SK-MEL-5 (cell line): ENCODE measurements at regions not wholly inside any gene's neighbourhood (a gene's known extent, or its start where the extent isn't known, plus 50 kb on each side); places are given as distances from the start of the nearest gene placed in this dataset.
A peak's percentile ranks its signal among the peaks of the same experiment; 100 is the strongest.
"Not testable (repeated sequence)": the region's sequence is repeated elsewhere in the genome, so short reads cannot be mapped to it uniquely, and the experiment has no call there.

Source experiments
- DNase-seq: peaks from one replicate; pipeline ENCODE4 v3.0.0-alpha.2; 2016; ENCODE audit warnings: low read depth, low spot score
- in situ Hi-C: cut with HindIII; loops from 2 replicates; pipeline ENCODE4 v1.10.0; 2016; ENCODE audit warnings: low sequenced_read_pairs, high pct_unique_total_duplicates, low pct_unique_long_range_greater_than_20kb

- no peak for DNase-seq
Observed at GRCh38 chr1:95744731-95745130, 510.7 kb downstream of the RWDD3 start.

GRCh38 chr1:95752515-95753381, 518.7 kb downstream of the RWDD3 start:
- in situ Hi-C loops: no loop called here
- DNase-seq: no peak

More at GRCh38 chr1:95744731-95745130, 510.7 kb downstream of the RWDD3 start:
- in situ Hi-C loops: no loop called here

- no peak for DNase-seq
- in situ Hi-C loops: no loop called here
Observed at GRCh38 chr1:95753382-95754016, 519.5 kb downstream of the RWDD3 start.

- DNase-seq: no peak
- in situ Hi-C loops: no loop called here
Observed at GRCh38 chr1:95754412-95754811, 520.4 kb downstream of the RWDD3 start.

- in situ Hi-C loops: no loop called here
- no peak for DNase-seq
Observed at GRCh38 chr1:95766036-95766435, 532.0 kb downstream of the RWDD3 start.

GRCh38 chr1:95770581-95770980, 536.6 kb downstream of the RWDD3 start:
- in situ Hi-C loops: no loop called here
- DNase-seq: no peak

- no peak for DNase-seq
- in situ Hi-C loops: no loop called here
Observed at GRCh38 chr1:95778217-95778616, 544.2 kb downstream of the RWDD3 start.

GRCh38 chr1:95780836-95781235, 546.8 kb downstream of the RWDD3 start:
- in situ Hi-C loops: no loop called here

GRCh38 chr1:95790136-95790535, 556.1 kb downstream of the RWDD3 start:
- DNase-seq: no peak
- in situ Hi-C loops: no loop called here

More at GRCh38 chr1:95780836-95781235, 546.8 kb downstream of the RWDD3 start:
- DNase-seq: peak; percentile 30

- in situ Hi-C loops: no loop called here
- peak; percentile 49 for DNase-seq
Observed at GRCh38 chr1:95793893-95794292, 559.9 kb downstream of the RWDD3 start.

- in situ Hi-C loops: not testable (repeated sequence)
Observed at GRCh38 chr1:95797761-95798160, 563.8 kb downstream of the RWDD3 start.

GRCh38 chr1:95806171-95806570, 572.2 kb downstream of the RWDD3 start:
- DNase-seq: no peak
- in situ Hi-C loops: no loop called here

More at GRCh38 chr1:95797761-95798160, 563.8 kb downstream of the RWDD3 start:
- not testable (repeated sequence) for DNase-seq

GRCh38 chr1:95809391-95809790, 575.4 kb downstream of the RWDD3 start:
- DNase-seq: no peak
- in situ Hi-C loops: no loop called here

GRCh38 chr1:95815511-95815910, 581.5 kb downstream of the RWDD3 start:
- DNase-seq: no peak
- in situ Hi-C loops: no loop called here

- in situ Hi-C loops: no loop called here
- no peak for DNase-seq
Observed at GRCh38 chr1:95829556-95829955, 595.5 kb downstream of the RWDD3 start.

- DNase-seq: no peak
- in situ Hi-C loops: no loop called here
Observed at GRCh38 chr1:95832370-95832769, 598.4 kb downstream of the RWDD3 start.

- in situ Hi-C loops: no loop called here
Observed at GRCh38 chr1:95849439-95849838, 615.4 kb downstream of the RWDD3 start.

GRCh38 chr1:95850165-95850649, 616.2 kb downstream of the RWDD3 start:
- in situ Hi-C loops: no loop called here

More at GRCh38 chr1:95849439-95849838, 615.4 kb downstream of the RWDD3 start:
- DNase-seq: no peak

GRCh38 chr1:95850763-95851162, 616.8 kb downstream of the RWDD3 start:
- DNase-seq: no peak
- in situ Hi-C loops: no loop called here

More at GRCh38 chr1:95850165-95850649, 616.2 kb downstream of the RWDD3 start:
- DNase-seq: no peak
